ENCODE measurements at regions not wholly inside any gene's neighbourhood (a gene's known extent, or its start where the extent isn't known, plus 50 kb on each side); places are given as distances from the start of the nearest gene placed in this dataset.

GRCh38 chr6:99036672-99037071, 88.9 kb upstream of the FBXL4 start:
- TF ChIP-seq CTCF (IDR thresholded peaks at IDR 0.05), result no peak
- TF ChIP-seq POLR2A (IDR thresholded peaks at IDR 0.05), result no peak
- no peak for TF ChIP-seq POLR2AphosphoS5 (IDR thresholded peaks at IDR 0.05)

All from breast epithelium (tissue), 3 donors.